NCI-H2171 treated with DMSO at 0.1 percent for 48 hours (cell line): ENCODE measurements at regions not wholly inside any gene's neighbourhood (a gene's known extent, or its start where the extent isn't known, plus 50 kb on each side); places are given as distances from the start of the nearest gene placed in this dataset.
"Not testable (repeated sequence)": the region's sequence is repeated elsewhere in the genome, so short reads cannot be mapped to it uniquely, and the experiment has no call there.

Source experiments
- DNase-seq: peaks from one replicate; lab custom pipeline; 2025; lab: John Stamatoyannopoulos, UW

- DNase-seq: peak; percentile 65
These were observed 357.2 kb downstream of the DLEU7 start for GRCh38 chr13:50485979-50486935.

DNA sequence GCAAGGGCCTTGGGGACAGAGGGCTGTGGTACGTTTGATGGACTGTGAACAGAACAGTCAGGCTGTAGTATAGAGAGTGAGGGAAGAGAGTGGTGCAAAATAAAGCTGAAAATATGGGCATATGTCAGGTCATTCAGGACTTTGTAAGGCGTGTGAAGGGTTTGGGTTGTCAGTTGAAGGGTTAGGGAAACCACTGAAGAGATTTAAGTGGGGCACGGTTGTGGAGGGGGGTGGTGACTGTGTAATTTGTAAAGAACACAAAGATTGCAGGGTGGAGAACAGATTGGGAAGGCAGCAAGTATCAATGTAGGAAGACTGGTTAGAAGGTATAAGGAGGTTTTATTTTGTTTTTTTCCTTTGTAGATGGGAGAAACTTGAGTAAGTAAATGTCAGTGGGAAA, 349.8 kb downstream of the DLEU7 start:
- no peak for DNase-seq

DNA sequence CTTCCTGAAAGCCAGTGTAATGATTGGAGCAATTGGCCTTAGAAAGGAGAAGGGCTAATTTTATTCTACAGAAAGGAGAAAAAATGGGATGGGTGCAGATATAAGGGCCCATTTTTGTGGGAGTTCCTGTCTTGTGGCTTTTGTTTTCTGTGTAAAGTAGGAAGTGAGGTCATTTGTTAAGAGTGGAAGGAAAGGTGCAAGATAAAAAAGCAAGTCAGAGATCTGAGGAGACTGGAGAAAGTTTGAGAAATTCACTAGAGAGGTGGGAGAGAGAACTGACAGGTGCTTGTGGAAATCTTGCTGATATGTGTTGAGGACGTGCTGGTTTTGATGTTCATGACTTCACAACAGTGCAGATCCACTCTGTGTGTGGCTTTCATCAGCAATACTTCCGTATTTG, 349.4 kb downstream of the DLEU7 start:
- DNase-seq: no peak

DNA sequence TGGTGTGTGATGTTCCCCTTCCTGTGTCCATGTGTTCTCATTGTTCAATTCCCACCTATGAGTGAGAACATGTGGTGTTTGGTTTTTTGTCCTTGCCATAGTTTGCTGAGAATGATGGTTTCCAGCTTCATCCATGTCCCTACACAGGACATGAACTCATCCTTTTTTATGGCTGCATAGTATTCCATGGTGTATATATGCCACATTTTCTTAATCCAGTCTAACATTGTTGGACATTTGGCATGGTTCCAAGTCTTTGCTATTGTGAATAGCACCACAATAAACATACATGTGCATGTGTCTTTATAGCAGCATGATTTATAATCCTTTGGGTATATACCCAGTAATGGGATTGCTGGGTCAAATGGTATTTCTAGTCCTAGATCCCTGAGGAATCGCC, 340.3 kb downstream of the DLEU7 start:
- DNase-seq: not testable (repeated sequence)

GRCh38 chr13:50509167-50509566, 334.3 kb downstream of the DLEU7 start:
- DNase-seq: no peak

DNA sequence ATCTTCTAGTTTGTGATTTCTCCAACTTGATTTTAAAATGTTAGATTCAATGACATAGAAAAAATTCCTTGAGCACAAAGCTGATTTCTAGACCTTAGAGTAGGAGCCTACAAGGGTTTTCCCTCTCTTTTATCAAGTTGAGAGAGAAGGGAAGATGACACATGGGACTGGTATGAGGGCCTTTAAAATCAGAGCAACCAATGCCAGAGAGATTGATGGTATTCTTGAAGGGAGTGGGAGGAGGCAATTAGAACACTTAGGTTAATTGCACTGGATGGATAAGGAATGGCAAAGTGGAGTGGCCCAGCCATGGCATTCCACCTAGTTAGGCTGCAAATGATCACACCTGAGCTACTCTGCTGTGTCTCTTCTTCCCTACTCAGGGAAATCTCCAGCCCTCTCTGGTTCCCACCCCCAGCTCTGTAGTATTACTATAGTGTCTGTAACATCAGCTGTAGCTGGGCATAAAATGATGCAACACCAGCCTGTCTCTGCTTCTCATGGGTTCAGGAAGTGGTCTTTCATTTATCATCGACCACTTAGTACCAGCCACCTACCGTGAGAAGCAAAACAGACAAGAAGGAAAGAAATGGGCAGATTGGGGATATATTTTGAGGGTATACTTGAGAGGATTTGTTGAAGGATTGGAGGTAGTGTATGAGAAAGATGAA, 333.6 kb downstream of the DLEU7 start:
- no peak for DNase-seq

GRCh38 chr13:50510885-50511545, 332.5 kb downstream of the DLEU7 start:
- not testable (repeated sequence) for DNase-seq

DNA sequence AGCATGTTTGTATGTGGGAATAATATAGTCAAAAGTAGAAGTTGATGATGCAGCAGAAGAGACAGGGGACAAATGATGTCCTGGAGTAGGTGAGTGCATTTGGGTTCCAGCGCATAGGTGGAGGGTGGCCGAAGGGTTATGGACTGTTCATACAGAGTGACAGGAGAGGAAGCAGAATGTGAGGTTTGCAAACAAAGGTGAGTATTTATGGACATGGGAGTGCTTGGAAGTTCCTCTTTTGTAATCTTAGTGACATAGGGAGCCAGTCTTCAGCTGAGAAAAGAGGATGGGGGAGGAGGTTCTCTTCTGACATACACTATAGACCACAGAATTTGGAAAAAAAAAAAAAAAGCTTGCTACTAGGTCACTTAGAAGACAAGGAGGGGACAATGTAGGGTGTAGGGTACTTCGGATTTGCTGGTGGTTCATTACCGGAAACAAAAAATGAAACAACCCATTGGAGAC, 331.6 kb downstream of the DLEU7 start:
- DNase-seq: no peak

- no peak for DNase-seq
These were observed 330.8 kb downstream of the DLEU7 start for GRCh38 chr13:50512474-50513299.

DNA sequence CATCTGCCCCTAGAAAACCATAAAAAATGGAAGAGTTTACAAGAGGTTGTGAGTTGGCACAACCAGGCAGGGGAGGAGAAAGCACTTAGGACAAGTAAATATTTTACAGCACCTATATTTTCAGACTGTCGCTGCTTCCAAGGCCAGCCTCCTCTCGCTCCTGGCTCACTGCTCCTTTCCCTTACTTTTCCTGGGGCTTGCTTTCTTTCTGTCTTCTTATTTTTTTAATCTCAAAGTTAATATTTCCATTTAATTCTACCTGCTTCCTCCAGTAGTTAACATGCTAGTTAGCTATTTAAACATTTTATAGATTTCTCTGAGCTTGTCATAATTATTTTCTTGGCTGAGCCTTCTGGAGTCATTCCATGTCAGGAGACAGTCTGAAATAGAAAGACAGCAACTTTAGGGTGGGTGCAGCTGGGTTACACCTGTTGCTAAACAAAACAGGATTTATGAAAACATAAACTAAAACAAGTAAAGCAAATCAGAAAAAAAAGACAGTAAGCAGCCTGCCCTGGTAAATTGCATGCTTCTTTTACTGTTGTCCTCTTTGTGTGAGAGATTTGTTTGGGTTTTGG, 330.1 kb downstream of the DLEU7 start:
- DNase-seq: no peak

- no peak for DNase-seq
These were observed 329.2 kb downstream of the DLEU7 start for GRCh38 chr13:50514249-50514648.

GRCh38 chr13:50518131-50518530, 325.4 kb downstream of the DLEU7 start:
- no peak for DNase-seq

- DNase-seq: no peak
These were observed 324.7 kb downstream of the DLEU7 start for GRCh38 chr13:50518781-50519201.

DNA sequence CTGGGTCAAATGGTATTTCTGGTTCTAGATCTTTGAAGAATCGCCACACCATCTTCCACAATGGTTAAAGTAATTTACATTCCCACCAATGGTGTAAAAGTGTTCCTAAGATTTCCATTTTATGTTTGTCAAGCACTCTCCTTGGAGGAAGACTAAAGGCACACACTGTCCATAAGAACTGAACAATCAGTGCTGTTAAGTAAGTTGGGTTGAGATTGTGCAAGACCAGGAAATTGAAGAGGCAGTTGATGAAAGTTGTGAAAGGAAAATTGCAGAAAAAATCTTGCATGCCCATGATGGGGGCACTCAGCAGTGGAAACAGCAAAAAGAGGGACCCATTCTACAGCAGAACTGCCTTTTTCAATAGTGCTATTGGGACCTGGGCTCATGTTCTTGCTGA, 323.6 kb downstream of the DLEU7 start:
- DNase-seq: no peak

DNA sequence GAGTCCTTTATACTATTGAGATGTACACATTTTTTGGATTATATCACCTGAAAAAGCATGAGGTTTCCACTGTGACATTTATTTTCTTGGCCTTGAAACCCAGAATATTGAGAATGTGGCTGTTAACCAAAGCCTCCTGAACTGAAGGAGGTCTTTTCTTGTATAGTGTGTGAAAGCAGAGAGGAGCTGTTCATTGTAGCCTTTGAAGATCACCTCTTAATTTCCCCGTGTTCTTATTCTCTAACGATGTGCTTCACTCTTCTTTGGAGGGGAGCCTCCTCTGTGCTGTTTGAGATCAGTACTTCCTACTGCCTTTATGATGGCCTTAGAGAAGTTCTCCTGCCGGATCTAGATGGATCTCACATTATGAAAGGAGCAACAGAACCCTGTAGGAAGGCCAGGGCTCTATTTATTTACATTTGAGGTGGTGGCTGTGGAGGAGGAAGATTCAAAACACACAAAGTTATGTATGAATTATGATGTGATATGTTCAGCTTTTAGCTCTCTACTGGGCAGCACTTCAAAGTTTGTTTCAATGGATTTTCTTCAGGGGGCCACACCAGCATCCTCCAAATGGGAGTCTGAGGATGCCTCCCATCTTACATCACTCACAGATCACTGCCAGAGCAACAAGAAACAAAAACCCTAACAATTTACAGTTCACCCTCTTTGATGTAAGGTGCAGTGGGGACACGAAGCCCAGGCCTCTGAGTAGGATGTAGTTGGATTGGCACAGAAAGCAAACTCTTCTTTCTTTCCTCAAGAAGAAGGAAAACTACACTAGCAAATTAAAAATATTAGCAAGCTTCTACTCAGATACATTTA, 322.3 kb downstream of the DLEU7 start:
- DNase-seq: no peak

- no peak for DNase-seq
These were observed 321.7 kb downstream of the DLEU7 start for GRCh38 chr13:50521831-50522149.

DNA sequence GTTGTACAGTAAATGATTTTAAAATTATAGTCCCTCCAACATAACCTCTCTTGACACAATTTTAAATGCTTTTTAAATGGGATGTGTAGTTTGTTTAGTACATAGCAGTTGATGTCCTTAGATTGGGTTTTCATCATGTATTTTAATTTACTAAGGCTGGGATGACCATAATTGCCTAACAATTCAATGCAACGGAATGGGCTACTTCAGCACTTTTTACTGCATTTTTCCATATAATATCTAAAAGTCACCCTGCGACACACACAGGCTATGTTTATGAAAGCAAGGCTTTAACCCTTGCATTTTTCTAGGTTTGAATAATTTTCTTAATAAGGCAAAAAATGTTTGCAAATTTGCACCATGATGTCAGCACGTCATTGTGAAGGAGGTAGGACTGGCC, 321.0 kb downstream of the DLEU7 start:
- DNase-seq: no peak

DNA sequence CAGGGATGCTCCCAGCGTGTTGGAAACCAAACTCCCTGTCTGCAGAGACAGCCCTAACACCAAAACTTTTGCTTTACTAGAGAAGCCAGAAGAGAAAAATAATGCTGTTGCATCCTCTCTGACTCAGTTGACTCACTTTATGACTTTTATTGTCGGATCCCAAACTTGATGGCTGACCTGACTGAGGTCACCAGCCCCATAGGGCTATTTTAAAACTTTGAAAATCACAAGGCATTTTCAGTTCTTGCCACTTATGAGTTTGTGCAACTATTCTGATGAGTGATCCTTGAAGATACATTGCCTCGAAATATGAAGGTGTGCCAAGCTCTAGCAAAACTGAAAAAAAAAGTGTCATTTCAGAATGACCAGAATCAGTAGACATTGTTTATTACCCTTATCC, 320.2 kb downstream of the DLEU7 start:
- DNase-seq: no peak

DNA sequence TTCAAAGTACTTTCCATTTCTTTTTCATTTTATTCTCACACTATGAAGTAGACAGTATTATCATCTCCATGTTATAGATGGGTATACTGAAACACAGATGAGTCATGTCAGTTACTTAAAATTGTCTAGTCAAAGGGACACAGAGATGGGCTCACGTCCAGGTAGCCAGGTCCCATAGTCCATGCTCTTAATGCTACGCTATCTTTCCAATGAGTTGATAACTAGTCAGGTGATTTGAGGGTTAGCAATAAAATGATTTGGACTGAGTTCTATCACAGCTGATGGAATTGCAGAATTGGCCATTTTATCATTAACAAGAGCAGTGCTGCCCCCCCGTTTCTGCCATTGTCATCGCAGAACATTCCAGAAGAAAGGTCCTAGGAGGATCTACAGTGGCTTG, 318.9 kb downstream of the DLEU7 start:
- DNase-seq: no peak

DNA sequence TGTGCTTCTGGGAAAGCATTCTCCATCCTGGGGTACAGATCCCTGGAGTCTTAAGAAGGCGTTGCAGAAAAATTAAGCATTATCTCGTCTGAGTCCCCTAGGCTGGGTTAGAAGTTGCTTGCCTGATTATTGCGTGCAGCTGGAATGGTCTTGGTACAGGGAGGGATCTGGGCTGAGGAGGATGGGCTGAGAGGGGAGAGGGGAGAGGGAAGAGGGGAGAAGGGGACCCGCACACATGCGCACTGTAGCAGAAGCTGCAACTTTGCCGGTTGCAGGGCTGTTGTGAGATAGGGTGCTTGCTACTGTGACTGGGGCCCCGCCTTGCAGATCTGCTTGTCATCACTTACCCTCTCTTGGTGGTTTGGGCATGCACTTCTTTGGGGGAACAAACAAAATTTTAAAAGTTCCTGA, 316.8 kb downstream of the DLEU7 start:
- no peak for DNase-seq

- peak; percentile 29 for DNase-seq
These were observed 316.3 kb downstream of the DLEU7 start for GRCh38 chr13:50527188-50527587.
